Lower leg skin (tissue), 3 donors: ENCODE measurements at regions not wholly inside any gene's neighbourhood (a gene's known extent, or its start where the extent isn't known, plus 50 kb on each side); places are given as distances from the start of the nearest gene placed in this dataset.

Experiments used
- CTCF ChIP-seq, 3 donors: fragments of 450-650 bp; IDR thresholded peaks; one replicate each; pipeline ENCODE4 v1.5.1; 2016; ENCODE audit warnings: antibody characterized with exemption in 3 of 3, mild to moderate bottlenecking in 3 of 3, moderate library complexity in 2 of 3
- POLR2A ChIP-seq, 2 donors: fragments of 450-650 bp; IDR thresholded peaks; one replicate each; pipeline ENCODE4 v1.6.1; 2016 to 2017; ENCODE audit warnings: antibody characterized with exemption in 2 of 2, mild to moderate bottlenecking in 1 of 2, moderate library complexity in 1 of 2

- TF ChIP-seq CTCF (IDR thresholded peaks at IDR 0.05) (no peak), POLR2A (IDR thresholded peaks at IDR 0.05) (no peak)
These were observed 348.7 kb upstream of the SEMA6A start for GRCh38 chr5:116923344-116923743.
